ENCODE measurements at regions not wholly inside any gene's neighbourhood (a gene's known extent, or its start where the extent isn't known, plus 50 kb on each side); places are given as distances from the start of the nearest gene placed in this dataset.
"Not testable (repeated sequence)": the region's sequence is repeated elsewhere in the genome, so short reads cannot be mapped to it uniquely, and the experiment has no call there.

DNA sequence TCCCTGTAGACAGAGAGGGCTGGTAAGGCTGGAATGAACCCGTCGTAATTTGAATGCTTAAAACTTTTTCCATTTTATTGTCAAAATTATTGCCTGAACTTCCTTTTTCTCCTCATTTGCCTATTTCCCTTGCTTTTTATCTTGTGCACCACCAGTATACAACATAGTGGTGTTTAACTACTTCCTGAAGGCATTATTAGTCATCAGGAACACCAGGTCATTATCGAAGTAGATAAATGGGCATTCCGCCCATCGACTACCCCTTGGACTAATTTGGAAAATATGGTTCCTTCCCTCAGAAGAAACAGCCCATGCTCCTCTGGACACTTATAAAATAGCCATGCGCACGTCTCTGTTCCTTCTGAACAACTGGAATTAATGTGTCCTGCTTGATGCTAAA, 232.1 kb downstream of the TM9SF2 start:
- DNase-seq: no peak

DNA sequence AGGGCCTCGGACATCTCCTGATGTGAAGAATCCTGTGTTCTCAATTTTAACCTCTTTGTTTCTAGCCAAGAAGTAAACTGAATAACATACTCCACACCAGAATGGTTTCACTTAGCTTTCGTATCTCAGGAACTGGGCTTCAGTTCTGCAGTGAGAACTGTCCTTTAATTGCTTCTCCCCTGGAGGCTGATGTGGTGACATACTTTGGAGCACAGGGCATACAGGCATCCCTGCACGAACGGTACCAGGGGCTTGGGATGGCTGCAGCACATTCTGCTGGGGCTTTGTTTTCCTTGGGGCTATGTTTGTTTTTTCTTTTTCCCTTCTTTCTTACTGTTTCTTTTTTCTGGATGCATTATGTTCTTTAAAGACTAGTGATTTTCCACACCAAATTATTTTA, 230.5 kb downstream of the TM9SF2 start:
- DNase-seq: no peak

DNA sequence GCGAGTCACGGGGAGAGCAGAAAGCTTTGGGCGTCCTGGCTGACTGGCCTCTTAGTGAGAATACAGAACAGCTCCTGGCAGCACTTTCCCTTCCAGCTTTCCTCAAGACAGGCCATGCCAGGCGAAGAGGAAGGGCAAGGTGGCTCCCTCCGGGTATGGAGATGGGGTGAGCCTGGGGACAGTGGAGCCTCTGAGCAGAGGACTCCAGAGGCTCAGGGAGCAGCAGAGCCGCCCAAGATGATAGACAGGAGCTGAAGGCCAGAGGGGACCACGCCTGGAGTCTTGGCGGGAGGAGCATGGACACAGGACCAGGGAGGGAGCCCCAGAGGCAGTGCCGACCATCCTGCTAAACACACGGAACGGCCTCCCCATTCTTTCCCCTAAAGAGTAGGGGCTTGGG, 229.1 kb downstream of the TM9SF2 start:
- no peak for DNase-seq

DNA sequence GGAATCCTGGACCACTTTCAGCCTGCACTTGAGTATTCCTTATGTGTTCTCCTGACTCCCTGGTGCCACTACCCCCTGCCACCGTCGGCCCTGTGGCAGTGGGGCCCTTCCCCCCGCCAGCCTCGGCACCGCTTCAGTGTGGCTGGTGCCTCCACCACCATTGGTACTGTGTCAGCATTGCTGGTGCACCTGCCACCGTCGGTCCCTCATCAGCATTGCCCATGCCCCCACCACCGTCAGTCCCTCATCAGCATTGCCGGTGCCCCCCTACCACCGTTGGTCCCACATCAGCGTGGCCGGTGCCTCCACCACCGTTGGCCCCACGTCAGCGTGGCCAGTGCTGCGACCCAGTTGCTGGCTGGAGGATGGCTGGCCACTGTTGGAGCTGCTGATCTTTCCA, 228.5 kb downstream of the TM9SF2 start:
- DNase-seq: no peak

DNA sequence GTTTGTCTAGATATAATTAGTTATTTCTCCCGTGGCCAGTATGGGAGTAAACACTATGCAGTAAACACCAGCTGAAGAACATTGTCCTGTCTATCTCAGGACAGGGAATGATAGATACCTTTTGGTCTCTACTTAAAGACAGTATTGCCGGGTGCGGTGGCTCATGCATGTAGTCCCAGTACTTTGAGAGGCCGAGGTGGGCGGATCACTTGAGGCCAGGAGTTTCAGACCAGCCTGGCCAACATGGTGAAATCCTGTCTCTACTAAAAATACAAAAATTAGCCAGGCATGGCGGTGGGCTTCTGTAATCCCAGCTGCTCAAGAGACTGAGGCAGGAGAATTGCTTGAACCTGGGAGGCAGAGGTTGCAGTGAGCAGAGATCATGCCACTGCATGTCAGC, 226.4 kb downstream of the TM9SF2 start:
- DNase-seq: not testable (repeated sequence)

DNA sequence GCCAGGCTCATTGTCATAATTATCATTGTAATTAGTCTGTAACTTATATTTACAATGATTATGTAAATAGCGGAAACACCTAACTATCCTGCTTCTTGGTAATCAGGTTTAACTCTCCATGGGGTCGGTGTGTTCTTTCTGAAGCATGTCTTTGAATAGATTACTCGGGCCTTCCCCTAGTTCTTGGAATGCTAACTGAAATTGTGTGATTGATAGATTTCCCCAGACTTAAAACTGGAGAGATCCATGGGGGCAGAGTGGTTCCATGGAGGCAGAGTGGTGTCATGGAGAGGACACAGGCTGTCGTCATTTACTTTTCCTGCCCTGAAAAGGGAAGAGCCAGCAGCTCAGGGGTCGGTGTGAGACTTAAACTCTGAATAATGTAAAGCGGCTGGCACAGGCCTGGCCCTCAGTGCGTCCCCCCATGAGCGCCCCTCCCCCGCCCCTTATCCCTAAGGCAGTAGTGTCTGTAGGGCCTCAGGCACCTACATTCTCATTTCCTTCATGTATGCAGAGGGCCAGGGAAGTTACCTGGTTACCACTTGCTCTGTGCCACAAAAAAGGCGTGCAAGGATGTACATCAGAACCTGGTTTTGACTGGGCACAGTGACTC, 225.1 kb downstream of the TM9SF2 start:
- DNase-seq: no peak

DNA sequence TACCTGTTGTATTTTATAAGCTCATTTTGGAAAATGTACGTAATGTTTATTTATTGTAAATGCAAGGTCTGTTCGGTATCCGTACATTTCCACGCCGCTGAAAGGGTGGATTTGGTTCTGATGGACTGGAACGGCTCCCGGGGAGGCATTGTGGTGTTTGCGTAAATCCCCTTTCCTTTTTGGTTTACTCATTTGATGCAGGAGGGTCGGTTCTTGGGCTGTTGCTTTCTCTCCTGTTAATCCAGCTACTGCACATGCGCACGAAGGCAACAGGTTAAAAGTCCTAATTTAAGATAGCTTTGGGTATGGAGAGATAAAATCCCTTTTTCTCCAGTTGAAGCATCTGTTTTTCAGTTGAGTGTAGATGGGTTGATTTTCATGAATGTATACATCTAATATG, 224.4 kb downstream of the TM9SF2 start:
- no peak for DNase-seq

DNA sequence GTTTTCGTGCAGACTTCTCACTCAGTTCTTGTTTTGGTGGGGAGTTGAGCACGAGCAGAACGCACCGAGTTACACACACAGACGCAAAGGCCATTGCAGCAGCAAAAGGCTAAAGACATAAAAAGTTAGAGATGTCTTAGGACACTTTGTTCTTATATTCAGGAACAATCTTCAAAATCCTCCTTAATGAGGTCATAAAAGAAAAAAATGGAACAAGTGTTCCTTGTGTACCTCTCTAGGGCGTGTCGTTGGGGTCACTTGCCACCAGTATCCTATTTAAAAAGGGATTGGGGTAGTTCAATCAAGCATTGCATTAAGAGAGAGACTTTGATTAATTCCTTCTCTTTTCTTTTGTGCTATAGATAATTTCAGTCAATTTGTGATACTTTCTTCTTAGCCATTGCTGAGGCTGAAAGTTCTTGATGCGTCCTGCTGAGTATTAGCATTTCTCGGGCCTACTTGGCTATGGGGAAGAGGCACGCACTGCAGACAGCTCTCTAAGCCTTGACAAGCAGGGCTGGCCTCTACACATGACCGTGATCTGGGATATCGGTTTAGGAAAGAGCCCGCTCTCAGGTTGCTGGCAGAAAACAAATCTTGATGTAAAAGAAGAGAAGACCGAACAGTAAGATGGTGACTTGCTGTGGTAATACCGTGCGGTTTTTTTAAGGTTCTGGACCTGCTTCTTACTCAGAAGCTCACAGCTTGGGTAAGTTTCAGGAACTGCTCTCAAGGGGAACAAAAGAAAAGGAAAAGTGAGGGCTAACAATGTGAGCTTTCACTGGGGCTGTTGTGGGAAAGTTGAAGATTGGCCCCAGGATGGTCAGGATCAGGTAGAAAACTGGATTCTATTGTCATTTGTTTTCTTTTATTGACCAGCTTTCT, 223.6 kb downstream of the TM9SF2 start:
- DNase-seq: no peak

DNA sequence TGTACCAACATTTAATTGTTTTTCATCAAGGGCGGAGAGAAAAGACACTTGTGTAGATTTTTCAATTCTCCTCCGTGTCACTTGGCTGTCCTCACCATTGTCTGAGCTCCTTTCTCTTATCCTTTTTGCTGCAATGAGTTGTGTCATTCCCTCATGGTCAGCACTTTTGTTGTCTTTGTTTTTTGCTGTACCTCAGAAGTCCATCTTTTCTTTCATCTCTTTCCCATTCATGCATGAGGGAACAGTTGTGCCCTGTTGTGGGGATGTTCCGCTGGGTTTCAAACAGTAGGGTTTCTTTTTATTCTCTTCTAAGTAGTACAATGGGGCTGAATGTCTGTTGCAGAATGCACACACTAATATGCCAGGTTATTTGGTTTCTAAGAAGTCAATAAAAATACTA, 222.6 kb downstream of the TM9SF2 start:
- DNase-seq: no peak

DNA sequence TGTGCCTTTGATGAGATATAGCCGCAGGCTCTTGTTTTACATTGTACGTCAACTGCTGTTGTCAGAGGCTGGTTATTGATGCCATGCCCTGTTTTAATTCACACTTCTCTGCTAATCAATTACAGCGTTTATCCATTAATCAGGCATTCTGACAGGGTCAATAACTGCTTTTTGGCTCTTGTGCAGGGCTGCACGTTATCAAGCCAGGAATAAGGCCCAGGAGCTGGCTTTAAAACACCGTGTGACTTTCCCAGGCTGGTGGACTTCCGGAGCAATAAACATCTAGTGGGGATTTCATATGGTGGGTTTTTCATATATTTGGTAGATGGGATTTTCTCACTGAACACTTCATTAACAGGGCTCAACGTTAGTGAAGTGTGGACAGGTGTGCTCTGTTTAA, 221.7 kb downstream of the TM9SF2 start:
- DNase-seq: no peak

DNA sequence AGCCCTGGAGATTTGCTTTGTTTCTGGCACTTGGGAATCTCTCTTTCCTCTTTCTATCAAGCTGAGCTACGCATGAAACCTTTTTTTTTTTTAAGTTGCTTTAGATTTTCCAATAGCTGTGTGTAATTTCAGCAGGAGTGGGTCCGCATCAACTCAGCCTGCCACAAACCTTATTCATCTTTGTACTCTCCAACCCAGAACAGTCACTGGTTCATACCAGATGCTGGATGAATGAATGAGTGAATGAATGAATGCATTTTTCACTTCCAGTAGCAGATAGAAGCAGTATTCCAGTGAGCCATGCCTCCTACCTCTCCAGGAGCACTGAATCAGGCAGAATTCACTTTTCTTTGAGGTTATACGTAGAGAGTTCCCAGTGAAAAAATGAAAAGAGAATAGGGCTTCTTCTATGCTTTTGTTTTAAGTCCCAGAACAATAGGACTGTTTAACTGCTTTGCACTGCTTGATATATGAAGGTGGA, 221.1 kb downstream of the TM9SF2 start:
- DNase-seq: no peak

DNA sequence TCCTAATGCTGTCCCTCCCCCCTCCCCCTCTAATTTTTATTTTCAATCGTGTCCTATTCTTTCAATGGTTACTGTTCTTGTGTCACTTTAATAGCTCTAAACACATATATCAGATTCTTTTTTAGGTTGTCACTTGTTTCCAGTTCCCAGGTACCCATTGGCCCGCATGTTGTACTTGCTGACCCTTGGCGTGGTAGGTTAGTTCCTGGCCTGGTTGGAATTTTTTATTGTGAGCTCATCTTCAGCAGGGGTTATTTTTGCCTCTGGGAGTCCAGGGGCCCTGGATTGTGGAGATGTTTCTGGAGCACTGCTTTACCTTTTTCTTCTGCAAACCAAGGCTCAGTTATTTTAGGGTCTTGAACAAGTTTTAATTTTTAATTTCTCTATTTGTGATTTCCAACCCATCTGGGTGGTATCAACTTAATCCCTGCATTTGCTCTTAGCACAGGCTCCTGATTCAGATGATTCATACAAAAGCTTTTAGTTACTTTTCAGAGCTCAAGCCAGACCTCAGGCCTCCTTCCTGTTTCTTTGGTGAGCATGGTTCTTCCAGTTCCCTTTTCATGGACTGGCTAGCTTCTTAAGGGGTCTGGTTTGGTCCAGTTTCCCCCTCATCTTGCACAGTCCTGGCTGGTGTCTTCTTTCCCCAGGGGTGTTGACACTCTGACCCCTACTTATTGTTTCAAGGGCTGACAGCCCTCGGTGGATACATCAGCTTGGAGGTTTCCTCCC, 220.5 kb downstream of the TM9SF2 start:
- no peak for DNase-seq

DNA sequence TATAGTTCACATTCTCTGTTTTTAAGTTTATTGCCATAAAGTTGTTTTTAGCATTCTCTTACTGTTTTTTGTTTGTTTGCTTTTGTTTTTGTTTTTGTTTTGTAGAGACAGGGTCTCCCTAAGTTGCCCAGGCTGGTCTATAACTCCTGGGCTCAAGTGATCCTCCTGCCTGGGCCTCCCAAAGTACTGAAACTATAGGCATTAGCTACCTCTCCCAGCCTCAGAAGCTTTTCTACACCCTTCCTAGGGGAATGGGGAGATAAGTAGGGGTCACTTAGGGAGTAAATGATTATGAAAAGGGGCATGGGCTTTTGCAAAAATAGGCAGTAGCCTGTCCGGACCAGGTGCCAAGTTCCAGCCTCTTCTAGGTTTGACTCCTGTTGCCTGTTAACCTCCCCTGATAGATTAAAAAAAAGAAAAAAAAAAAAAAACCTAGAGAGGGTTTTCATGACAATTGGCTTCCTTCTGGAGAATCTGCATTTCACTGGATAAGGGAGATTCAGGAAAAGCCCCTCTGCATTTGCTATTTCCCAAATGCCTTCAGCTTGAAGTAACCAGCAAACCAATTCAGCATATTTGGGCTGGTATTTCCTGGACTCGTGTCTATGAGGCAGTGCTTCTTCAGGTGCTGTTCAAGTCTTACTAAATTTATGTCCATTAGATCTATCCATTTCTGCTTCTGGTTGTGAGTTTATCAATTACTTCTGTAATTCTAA, 216.8 kb downstream of the TM9SF2 start:
- no peak for DNase-seq

DNA sequence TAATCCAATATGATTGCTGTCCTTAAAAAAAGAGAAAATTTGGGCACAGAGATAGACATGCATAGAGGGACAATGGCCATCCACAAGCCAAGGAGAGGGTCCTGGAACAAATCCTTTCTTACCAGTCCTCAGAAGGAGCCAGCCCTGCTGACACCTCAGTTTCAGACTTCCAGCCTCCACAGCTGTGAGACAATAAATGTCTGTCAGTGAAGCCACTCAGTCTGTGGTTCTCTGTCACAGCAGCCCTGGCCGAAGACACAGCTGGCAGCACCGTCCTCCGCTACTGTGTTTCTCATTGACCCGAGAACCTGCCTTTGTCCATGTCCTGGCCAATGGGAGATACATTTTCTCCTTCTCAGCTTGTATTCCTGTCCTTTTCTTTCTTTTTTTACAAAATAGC, 207.9 kb downstream of the TM9SF2 start:
- DNase-seq: no peak

DNA sequence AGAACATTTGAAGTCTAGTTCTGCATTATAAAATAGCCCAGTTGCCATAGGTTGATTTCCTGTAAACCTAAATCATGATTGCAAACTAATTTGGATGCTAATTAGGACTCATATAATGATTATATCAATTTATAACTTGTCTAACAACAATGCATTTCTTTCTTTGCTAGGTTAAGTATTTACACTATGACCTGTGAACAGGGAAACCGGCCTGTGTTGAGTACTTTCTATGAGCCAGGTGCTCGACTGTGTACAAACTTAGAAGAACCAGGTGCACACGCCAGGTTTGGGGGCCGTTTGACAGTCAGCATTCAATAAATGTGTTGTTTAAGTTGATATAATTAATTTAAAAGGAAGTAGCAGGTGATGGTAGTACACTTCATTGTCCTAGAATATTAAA, 203.1 kb downstream of the TM9SF2 start:
- no peak for DNase-seq

DNA sequence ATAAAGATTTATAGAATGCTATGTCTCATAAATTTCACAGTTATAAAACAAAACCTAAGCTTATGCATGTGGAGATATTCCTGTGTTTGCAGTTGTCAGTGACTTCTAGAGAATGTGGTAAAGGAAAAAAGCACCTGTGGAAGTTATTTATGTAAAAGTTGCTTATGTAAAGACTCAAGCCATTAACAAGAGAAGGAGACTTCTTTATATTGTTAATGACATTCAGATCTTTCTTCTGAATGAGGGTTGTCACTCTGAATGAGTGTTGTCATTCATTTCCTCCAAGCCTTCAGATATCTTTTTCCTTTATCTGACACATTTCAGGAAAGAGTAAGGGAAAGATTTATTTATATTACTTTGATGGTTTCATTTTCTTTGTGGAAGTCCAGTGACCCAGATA, 202.6 kb downstream of the TM9SF2 start:
- DNase-seq: no peak

DNA sequence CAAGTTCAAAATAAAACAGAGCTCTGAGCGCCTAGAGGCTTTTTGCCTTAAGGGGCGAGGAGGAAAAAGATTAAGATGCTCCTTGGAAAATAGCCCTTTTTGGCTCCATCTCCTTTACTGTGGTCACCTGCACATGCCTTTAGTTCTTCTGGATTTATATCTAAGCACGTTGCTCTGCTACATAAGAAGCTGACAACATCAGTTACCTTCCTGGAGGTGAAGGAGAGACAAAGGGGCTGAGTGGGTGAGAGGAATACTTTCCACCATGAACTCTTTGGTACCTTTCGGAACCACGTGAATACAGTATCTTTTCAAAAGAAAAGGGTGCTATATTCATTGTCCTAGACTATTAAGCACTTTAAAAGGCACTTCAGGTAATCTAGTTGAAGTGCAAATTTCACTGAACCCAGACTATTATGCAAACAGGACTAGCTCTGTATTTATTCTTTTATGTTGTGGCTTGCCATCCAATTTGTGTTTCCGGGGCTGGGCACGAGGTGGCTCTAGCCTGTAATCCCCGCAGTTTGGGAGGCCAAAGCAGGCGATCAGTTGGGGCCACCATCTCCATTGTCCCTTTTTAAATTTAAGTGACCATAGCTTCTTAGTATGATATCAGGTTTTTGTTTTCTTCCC, 201.5 kb downstream of the TM9SF2 start:
- no peak for DNase-seq

DNA sequence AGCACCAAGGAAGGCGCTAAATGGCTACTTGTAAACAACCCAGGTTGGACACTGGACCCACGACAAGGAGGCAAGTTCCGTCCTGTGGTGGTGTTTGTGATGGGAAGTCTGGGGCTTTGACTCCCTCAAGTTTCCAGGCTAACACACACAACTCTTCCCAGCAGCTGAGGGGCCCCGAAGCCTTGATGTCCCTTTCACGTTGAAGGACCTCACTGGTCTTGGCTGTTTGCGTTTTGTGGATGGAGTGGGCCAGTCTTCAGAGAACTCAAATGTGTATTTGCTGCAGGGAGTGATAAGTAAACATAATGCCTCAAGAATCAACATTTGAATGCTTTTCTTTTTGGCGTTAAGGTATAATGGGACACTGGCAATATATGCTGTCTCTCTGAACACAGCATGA, 199.2 kb downstream of the TM9SF2 start:
- no peak for DNase-seq

DNA sequence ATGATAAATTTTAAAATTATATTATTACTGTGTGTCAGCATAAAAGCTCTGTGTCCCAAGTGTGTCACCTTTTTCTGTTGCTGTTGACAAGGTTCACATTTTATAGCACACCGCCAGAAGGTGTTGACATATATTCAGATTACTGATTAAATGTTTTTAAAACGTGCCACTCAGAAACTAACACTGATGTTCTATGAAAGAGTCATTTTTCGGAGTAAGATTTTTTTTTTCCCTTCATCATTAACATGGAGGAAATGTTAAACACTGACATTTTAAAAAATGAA, 197.5 kb downstream of the TM9SF2 start:
- no peak for DNase-seq

DNA sequence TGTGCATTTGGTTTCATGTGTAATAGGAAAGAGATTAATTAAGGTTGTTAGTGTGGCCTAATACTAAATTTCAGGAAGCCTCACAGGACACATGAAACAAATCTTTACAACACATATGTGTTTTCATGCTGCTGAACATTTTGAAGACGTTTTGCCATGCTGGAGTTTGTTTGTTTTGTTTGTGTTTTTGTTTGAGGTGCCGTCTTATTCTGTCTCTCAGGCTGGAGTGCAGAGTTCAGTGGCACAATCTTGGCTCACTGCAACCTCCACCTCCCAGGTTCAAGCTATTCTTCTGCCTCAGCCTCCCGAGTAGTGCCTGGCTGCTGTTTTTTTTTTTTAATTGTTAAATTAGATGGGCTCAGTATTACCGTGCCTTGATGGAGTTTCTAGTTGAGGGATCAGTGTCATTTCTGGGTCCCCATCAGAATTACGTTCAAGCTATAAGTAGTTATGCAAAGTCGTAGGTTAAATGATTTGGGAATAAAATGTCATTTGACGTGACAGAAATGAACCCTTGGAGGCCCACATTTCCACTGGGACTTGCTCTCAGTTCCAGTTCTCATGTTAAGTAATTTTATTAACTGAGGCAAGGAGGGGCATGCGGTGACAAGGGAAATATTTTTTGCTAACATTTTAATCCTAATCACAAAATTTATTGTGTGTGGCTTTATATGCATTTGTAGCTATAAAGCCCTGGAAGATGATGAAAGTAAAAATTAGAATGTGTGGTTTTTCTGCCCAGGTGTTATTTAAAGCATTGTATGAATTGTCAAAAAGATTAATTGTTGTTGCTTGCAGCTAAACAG, 196.9 kb downstream of the TM9SF2 start:
- DNase-seq: no peak

DNA sequence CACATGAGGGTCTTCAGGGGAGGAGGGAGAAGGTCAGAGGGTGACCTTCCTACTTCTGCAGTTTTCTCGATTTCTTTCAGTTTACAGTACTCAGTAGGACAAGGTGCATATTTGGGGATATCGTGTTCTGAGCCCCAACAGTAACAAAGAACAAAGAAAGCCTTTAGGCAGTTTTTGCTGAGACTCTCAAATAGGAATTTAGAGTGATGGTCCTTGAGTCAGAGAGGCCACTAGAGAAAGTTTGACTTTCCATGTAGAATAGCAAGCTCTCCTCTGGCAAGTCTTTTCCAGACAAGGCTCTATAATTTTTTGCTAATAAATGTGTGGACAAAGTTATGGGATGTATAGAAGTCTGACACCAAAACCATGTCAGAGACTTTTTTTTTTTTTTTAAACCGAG, 194.6 kb downstream of the TM9SF2 start:
- no peak for DNase-seq
